Right cardiac atrium (tissue), 5 donors: ENCODE measurements at regions not wholly inside any gene's neighbourhood (a gene's known extent, or its start where the extent isn't known, plus 50 kb on each side); places are given as distances from the start of the nearest gene placed in this dataset.

Experiments
- ATAC-seq, 2 donors: fragments of 200-7000 bp; cut with Tn5 transposase; one replicate each; pipeline versions ENCODE4 v1.8.0 to v1.9.1; 2020; ENCODE audit warnings: moderate library complexity in 2 of 2, mild to moderate bottlenecking in 1 of 2
- DNase-seq, 3 donors: peaks; one replicate each; pipeline ENCODE4 v3.0.0-alpha.2; 2020
- H3K27ac ChIP-seq: one replicate; pipeline ENCODE4 v1.5.1; 2013; ENCODE audit warnings: mild to moderate bottlenecking, low read length, control low read depth, moderate library complexity
- H3K27me3 ChIP-seq: one replicate; pipeline ENCODE4 v1.6.1; 2013; ENCODE audit not compliant: control insufficient read depth, insufficient read depth
- H3K4me1 ChIP-seq: one replicate; pipeline ENCODE4 v1.6.1; 2013; ENCODE audit warnings: low read length; ENCODE audit not compliant: control insufficient read depth, insufficient read depth
- H3K4me3 ChIP-seq: one replicate; pipeline ENCODE4 v1.5.1; 2013; ENCODE audit warnings: low read length, control low read depth
- H3K9me3 ChIP-seq: one replicate; pipeline ENCODE4 v1.6.1; 2013; ENCODE audit warnings: low read length; ENCODE audit not compliant: control insufficient read depth
- WGBS: extraction: QIAGEN DNeasy Blood & Tissue Kit; methylation state at CpG from one replicate; pipeline ENCODE4 v1.1.7; 2013; 5-methylcytosine and 5-hydroxymethylcytosine counted together
- intact Hi-C, 4 donors: fragments of 100-400 bp; cut with DNase I; formaldehyde crosslinking; loops; one replicate each; pipeline versions ENCODE4 v1.11.0 to v1.14.0; 2022 to 2023
- donor health status: healthy with polysubstance abuse.
- donor health status: DM: no; HTN: yes; CAD: no.
- donor health status: DM: no; HTN: no; CAD: no.
- donor health status: DM: no; HTN: yes; CAD: no; lungs with severe emphysema.
- donor health status: DM: yes; HTN: yes; CAD: no.

DNA sequence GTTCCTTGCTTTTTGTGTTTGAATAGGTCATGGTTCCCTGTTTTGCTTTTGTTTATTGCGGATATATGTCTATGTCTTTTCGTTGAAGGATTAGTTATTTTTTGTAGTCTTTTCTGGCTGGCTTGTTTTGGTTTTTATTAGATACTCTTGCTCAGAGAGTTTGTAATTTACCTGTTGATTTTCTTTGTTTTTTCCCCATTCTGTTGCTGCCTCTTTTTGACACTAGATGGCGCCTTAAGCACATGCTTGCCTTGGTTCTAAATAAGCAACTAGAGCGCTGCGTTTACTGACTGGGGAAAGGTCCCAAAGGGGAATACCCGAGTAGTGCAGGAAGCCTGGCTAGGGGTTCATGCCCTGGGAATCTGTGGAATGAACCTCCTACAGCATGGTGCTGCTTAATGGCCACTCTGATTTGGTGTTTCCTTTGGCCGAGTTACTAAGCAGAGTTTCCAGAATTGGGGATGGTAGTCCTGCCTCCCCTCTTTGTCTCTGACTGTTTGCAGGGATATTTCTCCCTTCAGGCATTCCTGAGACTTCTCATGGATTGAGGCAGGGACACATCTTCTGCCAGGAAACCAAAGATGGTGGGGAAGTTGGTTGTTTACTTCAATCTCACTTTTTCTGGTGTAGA lies 143.2 kb downstream of the PTPRU start:
- no peaks in the 10 kb centered on the region for H3K27me3 ChIP-seq
- WGBS, result 18% methylated on average over 7 of the region's 7 CpGs
- intact Hi-C loops, result no loop called here

More for the DNA sequence above, 143.2 kb downstream of the PTPRU start:
- H3K4me3 ChIP-seq, result no peak overlapping the region
- H3K27ac ChIP-seq, result no peak overlapping the region
- H3K9me3 ChIP-seq, result no peaks in the 10 kb centered on the region
- ATAC-seq (no peak), DNase-seq (no peak)
- H3K4me1 ChIP-seq, result no peaks in the 10 kb centered on the region
